H1 (cell line): ENCODE measurements at regions not wholly inside any gene's neighbourhood (a gene's known extent, or its start where the extent isn't known, plus 50 kb on each side); places are given as distances from the start of the nearest gene placed in this dataset.

Experiments
- CTCF ChIA-PET: fragments of 300-600 bp; sonication (Branson Sonifier 250); formaldehyde crosslinking; loops from one replicate; lab custom pipeline; 2021; ENCODE audit not compliant: partially characterized antibody; lab: Charles Lee
- POLR2A ChIA-PET: fragments of 300-600 bp; sonication (Branson Sonifier 250); formaldehyde crosslinking; loops from one replicate; lab custom pipeline; 2021; ENCODE audit warnings: inconsistent platforms; ENCODE audit not compliant: partially characterized antibody; lab: Charles Lee
- DNase-seq, 2 experiments: peaks; one replicate each; pipeline versions ENCODE4 v3.0.0 to v3.0.0-alpha.2; 2010 to 2022; ENCODE audit warnings: low spot score in 2 of 2, low read depth in 1 of 2, mixed read lengths in 1 of 2
- FAIRE-seq: peaks from 2 replicates; lab custom pipeline; 2011; peaks lifted over from hg19 to GRCh38; lab: Jason Lieb, UNC
- H2AFZ ChIP-seq: 2 replicates; pipeline ENCODE4 v1.8.1; 2012; ENCODE audit warnings: low read length, inconsistent platforms
- H2AK5ac ChIP-seq: 2 replicates; pipeline ENCODE4 v1.6.1; 2013; ENCODE audit warnings: low read depth, low read length
- H2BK120ac ChIP-seq: replicated peaks from 2 replicates; pipeline ENCODE3; 2013; ENCODE audit warnings: low read depth, low read length, inconsistent platforms
- H2BK12ac ChIP-seq: 2 replicates; pipeline ENCODE4 v1.6.1; 2013; ENCODE audit warnings: low read depth, low read length
- H2BK15ac ChIP-seq: 2 replicates; pipeline ENCODE4 v1.6.1; 2013; ENCODE audit warnings: low read length
- H2BK20ac ChIP-seq: 2 replicates; pipeline ENCODE4 v1.6.1; 2013; ENCODE audit warnings: low read length
- H2BK5ac ChIP-seq: 2 replicates; pipeline ENCODE4 v1.6.1; 2013; ENCODE audit warnings: low read depth, low read length
- H3K14ac ChIP-seq: 2 replicates; pipeline ENCODE4 v1.6.1; 2013; ENCODE audit warnings: inconsistent platforms; ENCODE audit not compliant: insufficient read length
- H3K18ac ChIP-seq: 2 replicates; pipeline ENCODE4 v1.6.1; 2013; ENCODE audit warnings: low read length; ENCODE audit errors: extremely low read depth
- H3K23ac ChIP-seq: 2 replicates; pipeline ENCODE4 v1.6.1; 2013; ENCODE audit warnings: inconsistent platforms; ENCODE audit not compliant: insufficient read length
- H3K23me2 ChIP-seq: 2 replicates; pipeline ENCODE4 v1.6.1; 2013; ENCODE audit warnings: low read depth, low read length
- H3K27ac ChIP-seq: 2 replicates; pipeline ENCODE4 v1.6.1; 2011; ENCODE audit warnings: low read depth, low read length, inconsistent platforms
- H3K27me3 ChIP-seq, 4 experiments: replicated peaks in 1 of 4; 1 replicate in 1 of 4; 2 replicates in 3 of 4; pipeline versions ENCODE4 v1.6.1 to v1.8.1; 2011 to 2013; ENCODE audit warnings: low read length in 3 of 4, mild to moderate bottlenecking in 3 of 4, inconsistent platforms in 2 of 4, mixed read lengths in 2 of 4, moderate library complexity in 1 of 4; ENCODE audit not compliant: control insufficient read depth in 3 of 4, insufficient read depth in 3 of 4; ENCODE audit errors: extremely low read depth in 1 of 4
- H3K36me3 ChIP-seq, 4 experiments: 2 replicates each; pipeline versions ENCODE4 v1.6.1 to v1.8.1; 2011 to 2013; ENCODE audit warnings: mild to moderate bottlenecking in 4 of 4, low read length in 3 of 4, moderate library complexity in 2 of 4, control low read depth in 1 of 4, inconsistent platforms in 1 of 4; ENCODE audit not compliant: insufficient read depth in 4 of 4, control insufficient read depth in 2 of 4
- H3K4ac ChIP-seq: replicated peaks from 2 replicates; pipeline ENCODE3; 2013; ENCODE audit warnings: low read length, low read depth, mixed read lengths, inconsistent platforms; ENCODE audit not compliant: insufficient read length
- H3K4me1 ChIP-seq, 4 experiments: replicated peaks in 1 of 4; 1 replicate in 1 of 4; 2 replicates in 3 of 4; pipeline versions ENCODE4 v1.6.1 to v1.8.1; 2011 to 2013; ENCODE audit warnings: low read length in 3 of 4, inconsistent platforms in 2 of 4, mixed read lengths in 1 of 4; ENCODE audit not compliant: insufficient read depth in 4 of 4, control insufficient read depth in 3 of 4
- H3K4me2 ChIP-seq, 2 experiments: 2 replicates each; pipeline versions ENCODE4 v1.6.1 to v1.8.1; 2011 to 2013; ENCODE audit warnings: low read depth in 2 of 2, low read length in 2 of 2, control low read depth in 1 of 2, inconsistent platforms in 1 of 2, mild to moderate bottlenecking in 1 of 2; ENCODE audit not compliant: insufficient read depth in 1 of 2
- H3K4me3 ChIP-seq, 4 experiments: fragments of 200-600, 300-600 bp in 1 of 4; sonication (generic), shearing (Covaris generic), sonication (Bioruptor Twin) in 1 of 4; 2 replicates each; pipeline versions ENCODE4 v1.5.1 to v1.8.1; 2011 to 2016; ENCODE audit warnings: low read length in 4 of 4, low read depth in 3 of 4, control low read depth in 2 of 4, inconsistent platforms in 2 of 4, mild to moderate bottlenecking in 2 of 4, mixed read lengths in 1 of 4, moderate library complexity in 1 of 4; ENCODE audit not compliant: insufficient read depth in 2 of 4; ENCODE audit errors: extremely low read depth in 1 of 4
- H3K56ac ChIP-seq: replicated peaks from 2 replicates; pipeline ENCODE3; 2013; ENCODE audit warnings: low read depth, mild to moderate bottlenecking, mixed read lengths, low read length, inconsistent platforms; ENCODE audit not compliant: insufficient read length
- H3K79me1 ChIP-seq: 2 replicates; pipeline ENCODE4 v1.6.1; 2013; ENCODE audit warnings: low read depth, low read length, control low read depth
- H3K79me2 ChIP-seq, 2 experiments: 2 replicates each; pipeline versions ENCODE4 v1.6.1 to v1.8.1; 2012 to 2013; ENCODE audit warnings: low read length in 2 of 2, mild to moderate bottlenecking in 2 of 2, inconsistent platforms in 1 of 2; ENCODE audit not compliant: insufficient read depth in 2 of 2, control insufficient read depth in 1 of 2
- H3K9ac ChIP-seq, 4 experiments: replicated peaks in 1 of 4; 1 replicate in 1 of 4; 2 replicates in 3 of 4; pipeline versions ENCODE4 v1.6.1 to v1.8.1; 2011 to 2013; ENCODE audit warnings: low read depth in 3 of 4, low read length in 3 of 4, control low read depth in 2 of 4, mild to moderate bottlenecking in 2 of 4, moderate library complexity in 2 of 4, inconsistent platforms in 1 of 4; ENCODE audit errors: extremely low read depth in 1 of 4
- H3K9me3 ChIP-seq, 2 experiments: 2 replicates each; pipeline versions ENCODE4 v1.6.1 to v1.8.1; 2012 to 2013; ENCODE audit warnings: mild to moderate bottlenecking in 2 of 2, moderate library complexity in 2 of 2, control low read depth in 1 of 2, inconsistent platforms in 1 of 2, low read depth in 1 of 2, low read length in 1 of 2, mixed read lengths in 1 of 2; ENCODE audit not compliant: insufficient read depth in 2 of 2
- H4K20me1 ChIP-seq, 2 experiments: replicated peaks in 1 of 2; 2 replicates each; pipeline versions ENCODE3 to v1.8.1; 2011 to 2013; ENCODE audit warnings: inconsistent platforms in 2 of 2, low read length in 2 of 2, mild to moderate bottlenecking in 1 of 2; ENCODE audit not compliant: insufficient read depth in 2 of 2, control insufficient read depth in 1 of 2
- H4K5ac ChIP-seq: 2 replicates; pipeline ENCODE4 v1.6.1; 2013; ENCODE audit warnings: low read length, low read depth, mixed read lengths, inconsistent platforms; ENCODE audit not compliant: insufficient read length
- H4K8ac ChIP-seq: 2 replicates; pipeline ENCODE4 v1.8.0; 2013; ENCODE audit warnings: mild to moderate bottlenecking, moderate library complexity, low read length, inconsistent platforms; ENCODE audit not compliant: insufficient read depth; ENCODE audit errors: extremely low read depth
- H4K91ac ChIP-seq: replicated peaks from 2 replicates; pipeline ENCODE3; 2013; ENCODE audit warnings: low read length, mixed read lengths, inconsistent platforms; ENCODE audit not compliant: insufficient read length
- KDM5A ChIP-seq: fragments of 200-600 bp; IDR thresholded peaks from 2 replicates; pipeline ENCODE4 v1.7.1; 2012; ENCODE audit warnings: mild to moderate bottlenecking, low read length, inconsistent platforms, mixed read lengths
- RAD21 ChIP-seq, 2 experiments: IDR thresholded peaks in 1 of 2; conservative IDR thresholded peaks in 1 of 2; 2 replicates each; pipeline ENCODE4 v1.6.1; 2011; ENCODE audit warnings: low read depth in 2 of 2, low read length in 2 of 2, improper control_type of control experiment in 1 of 2, inconsistent platforms in 1 of 2, mild to moderate bottlenecking in 1 of 2, moderate library complexity in 1 of 2
- WGBS, 2 experiments: shearing (Covaris generic) in 1 of 2; methylation state at CpG; one replicate each; pipeline versions ENCODE4 v1.1.6 to v1.1.7; 2013 to 2015; ENCODE audit warnings: low lambda C conversion rate in 2 of 2, mixed read lengths in 2 of 2, inconsistent platforms in 1 of 2, low coverage in 1 of 2, missing lambda C conversion rate in 1 of 2; ENCODE audit not compliant: insufficient replicate concordance in 2 of 2, insufficient coverage in 1 of 2, insufficient read length in 1 of 2; ENCODE audit errors: extremely low coverage in 1 of 2, missing lambda C conversion rate in 1 of 2; 5-methylcytosine and 5-hydroxymethylcytosine counted together

GRCh38 chr22:48105259-48105658 is 1342.8 kb downstream of the TBC1D22A start:
- Histone ChIP-seq H2BK120ac (no peak overlapping the region), H3K23ac (no peak overlapping the region), H3K79me2 (no peaks in the 10 kb centered on the region), H4K5ac (no peak overlapping the region), H3K36me3 (no peaks in the 10 kb centered on the region), H2BK20ac (no peak overlapping the region), H3K18ac (no peak overlapping the region), H3K9ac (no peak overlapping the region), H3K9me3 (peaks cover 5% of the 10 kb centered on the region in 2 experiments), H4K91ac (no peak overlapping the region), H3K27ac (no peak overlapping the region), H2BK12ac (no peak overlapping the region), H3K4me3 (no peak overlapping the region), H4K20me1 (no peaks in the 10 kb centered on the region), H2AK5ac (no peak overlapping the region), H2BK15ac (no peak overlapping the region), H3K79me1 (no peaks in the 10 kb centered on the region), H2AFZ (no peak overlapping the region), H3K27me3 (no peaks in the 10 kb centered on the region), H3K4me1 (no peaks in the 10 kb centered on the region; a peak in 1 of 7 replicates), H2BK5ac (no peak overlapping the region), H3K14ac (no peak overlapping the region), H4K8ac (0 out of 2 replicates have a peak overlapping the region, but pooled peaks have one; percentile 4), H3K4me2 (no peak overlapping the region), H3K4ac (no peak overlapping the region), H3K23me2 (no peaks in the 10 kb centered on the region), H3K56ac (no peak overlapping the region)
- FAIRE-seq: no peak
- TF ChIP-seq KDM5A (no peak), RAD21 (IDR thresholded peaks at IDR 0.05 in 1 of 2, conservative IDR thresholded peaks at IDR 0.05 in 1 of 2; ENCODE audit: low read depth in 2 of 2, low read length in 2 of 2) (peak in 1 of 2 experiments; percentile 9; a peak in 1 of 4 replicates)
- POLR2A ChIA-PET: interaction anchor here (1.0 kb wide), 1 partner anchor 8 kb away, joined by 3 read pairs; no protein-coding TSS in a partner anchor
- CTCF ChIA-PET: interaction anchor here (0.9 kb wide), 1 partner anchor 15 kb away, joined by 3 read pairs; no protein-coding TSS in a partner anchor
- no peak for DNase-seq
- 89% methylated on average over 3 of the region's 9 CpGs; no CpG with 5 or more reads in 1 of the 2 experiments for WGBS, 2 experiments
